Neural cell (in vitro differentiated cells): ENCODE measurements at regions not wholly inside any gene's neighbourhood (a gene's known extent, or its start where the extent isn't known, plus 50 kb on each side); places are given as distances from the start of the nearest gene placed in this dataset.

ENCODE experiments used
- EZH2 ChIP-seq: fragments of 200-600, 300-800 bp; shearing (Covaris generic), sonication (generic); IDR thresholded peaks from 2 replicates; pipeline ENCODE4 v1.6.1; 2014; ENCODE audit warnings: antibody characterized with exemption, low read length, borderline replicate concordance, mild to moderate bottlenecking; ENCODE audit not compliant: insufficient read depth, poor library complexity, severe bottlenecking
- POLR2AphosphoS5 ChIP-seq: IDR thresholded peaks from 2 replicates; pipeline ENCODE4 v1.6.1; 2012
- TF ChIP-seq, protein P1 (sequence below): fragments of 450-650 bp; IDR thresholded peaks from 2 replicates; pipeline ENCODE4 v1.5.1; 2014; ENCODE audit warnings: antibody characterized with exemption, mild to moderate bottlenecking, moderate library complexity; ENCODE audit not compliant: poor library complexity, severe bottlenecking

DNA sequence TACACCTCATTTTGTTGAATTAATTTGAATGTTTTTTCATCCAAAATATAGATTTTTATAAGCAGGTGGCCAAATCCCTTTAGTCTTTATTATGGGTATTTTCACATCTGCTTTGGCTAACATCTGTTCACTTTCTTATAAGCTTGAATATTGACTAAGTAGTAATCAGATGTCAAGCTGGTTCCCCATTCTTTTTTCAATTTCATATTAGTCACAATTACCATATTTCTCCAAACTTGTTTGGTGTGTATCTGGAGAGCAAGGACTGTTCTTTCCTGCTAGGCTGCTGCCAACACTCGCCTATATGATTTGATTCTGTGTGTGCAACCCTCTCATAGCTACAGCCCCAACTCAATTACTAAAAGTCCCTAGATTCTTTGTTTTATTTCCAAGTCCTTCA is 608.5 kb downstream of the PSAT1 start:
- TF ChIP-seq EZH2 (no peak), POLR2AphosphoS5 (no peak)
- TF ChIP-seq, protein P1, sequence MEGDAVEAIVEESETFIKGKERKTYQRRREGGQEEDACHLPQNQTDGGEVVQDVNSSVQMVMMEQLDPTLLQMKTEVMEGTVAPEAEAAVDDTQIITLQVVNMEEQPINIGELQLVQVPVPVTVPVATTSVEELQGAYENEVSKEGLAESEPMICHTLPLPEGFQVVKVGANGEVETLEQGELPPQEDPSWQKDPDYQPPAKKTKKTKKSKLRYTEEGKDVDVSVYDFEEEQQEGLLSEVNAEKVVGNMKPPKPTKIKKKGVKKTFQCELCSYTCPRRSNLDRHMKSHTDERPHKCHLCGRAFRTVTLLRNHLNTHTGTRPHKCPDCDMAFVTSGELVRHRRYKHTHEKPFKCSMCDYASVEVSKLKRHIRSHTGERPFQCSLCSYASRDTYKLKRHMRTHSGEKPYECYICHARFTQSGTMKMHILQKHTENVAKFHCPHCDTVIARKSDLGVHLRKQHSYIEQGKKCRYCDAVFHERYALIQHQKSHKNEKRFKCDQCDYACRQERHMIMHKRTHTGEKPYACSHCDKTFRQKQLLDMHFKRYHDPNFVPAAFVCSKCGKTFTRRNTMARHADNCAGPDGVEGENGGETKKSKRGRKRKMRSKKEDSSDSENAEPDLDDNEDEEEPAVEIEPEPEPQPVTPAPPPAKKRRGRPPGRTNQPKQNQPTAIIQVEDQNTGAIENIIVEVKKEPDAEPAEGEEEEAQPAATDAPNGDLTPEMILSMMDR = no peak
